GM23248 (cell line): ENCODE measurements at regions not wholly inside any gene's neighbourhood (a gene's known extent, or its start where the extent isn't known, plus 50 kb on each side); places are given as distances from the start of the nearest gene placed in this dataset.

ENCODE experiments used
- EZH2 ChIP-seq: fragments of 200-600 bp; sonication (generic); IDR thresholded peaks from 2 replicates; pipeline ENCODE4 v1.6.1; 2018; ENCODE audit warnings: antibody characterized with exemption, mild to moderate bottlenecking; ENCODE audit not compliant: insufficient read depth, poor library complexity, severe bottlenecking
- EZH2phosphoT487 ChIP-seq: fragments of 200-600 bp; sonication (generic); IDR thresholded peaks from 2 replicates; pipeline ENCODE4 v1.6.1; 2018; ENCODE audit warnings: antibody characterized with exemption, moderate library complexity, mild to moderate bottlenecking, low read depth; ENCODE audit not compliant: insufficient read depth

DNA sequence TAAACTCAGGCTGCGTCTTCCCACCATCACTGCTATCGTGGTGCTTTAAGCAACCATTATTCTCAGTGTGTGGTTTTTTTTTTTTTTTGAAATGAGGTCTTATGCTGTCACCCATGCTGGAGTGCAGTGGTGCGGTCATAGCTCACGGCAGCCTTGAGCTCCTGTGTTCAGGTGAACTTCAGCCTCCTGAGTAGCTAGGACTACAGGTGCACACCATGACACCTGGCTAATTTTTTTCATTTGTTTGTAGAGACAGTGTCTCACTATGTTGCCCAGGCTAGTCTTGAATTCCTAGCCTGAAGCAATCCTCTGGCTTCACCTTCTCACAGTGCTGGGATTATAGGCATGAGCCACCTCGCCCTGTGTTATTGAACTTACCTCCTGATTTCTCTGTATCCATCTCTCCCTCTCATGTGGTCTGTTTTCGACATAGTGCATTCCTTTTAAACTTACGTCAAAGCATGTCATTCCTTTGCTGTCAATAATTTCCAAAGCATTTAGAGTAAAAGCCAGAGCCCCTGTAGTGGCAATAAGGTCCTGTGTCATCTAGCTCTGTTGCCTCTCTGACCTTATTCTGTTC, 255.5 kb downstream of the SNAPC1 start:
- TF ChIP-seq EZH2 (no peak), EZH2phosphoT487 (no peak)
